ENCODE measurements at regions not wholly inside any gene's neighbourhood (a gene's known extent, or its start where the extent isn't known, plus 50 kb on each side); places are given as distances from the start of the nearest gene placed in this dataset.

GRCh38 chr6:167754691-167755090, 72.0 kb upstream of the AFDN start:
- TF ChIP-seq ZBTB1 (CRISPR knock-in tag; IDR thresholded peaks at IDR 0.05; ENCODE audit: borderline replicate concordance) (no peak), YEATS4 (CRISPR knock-in tag; IDR thresholded peaks at IDR 0.05; ENCODE audit: borderline replicate concordance) (no peak)
